ENCODE measurements at regions not wholly inside any gene's neighbourhood (a gene's known extent, or its start where the extent isn't known, plus 50 kb on each side); places are given as distances from the start of the nearest gene placed in this dataset.
"Not testable (repeated sequence)": the region's sequence is repeated elsewhere in the genome, so short reads cannot be mapped to it uniquely, and the experiment has no call there.

GRCh38 chr20:6698056-6698455, 69.4 kb upstream of the BMP2 start:
- no peak for TF ChIP-seq CTCF (IDR thresholded peaks at IDR 0.05)
- intact Hi-C loops (cut with DNase I), result no loop called here
- ATAC-seq (no peak), DNase-seq (no peak)
- no peaks in the 10 kb centered on the region for H3K27me3 ChIP-seq
- no peak overlapping the region for H3K27ac ChIP-seq
- no peaks in the 10 kb centered on the region for H3K36me3 ChIP-seq
- H3K9me3 ChIP-seq, result no peaks in the 10 kb centered on the region
- no peak overlapping the region for H3K4me3 ChIP-seq
- H3K4me1 ChIP-seq, result peaks cover 38% of the 10 kb centered on the region

- intact Hi-C loops (cut with DNase I), result no loop called here
- no peak overlapping the region for H3K4me3 ChIP-seq
- H3K27me3 ChIP-seq, result no peaks in the 10 kb centered on the region
- ATAC-seq (no peak), DNase-seq (no peak)
- H3K36me3 ChIP-seq, result no peaks in the 10 kb centered on the region
- no peak overlapping the region for H3K27ac ChIP-seq
- H3K4me1 ChIP-seq, result peaks cover 38% of the 10 kb centered on the region
- no peaks in the 10 kb centered on the region for H3K9me3 ChIP-seq
- no peak for TF ChIP-seq CTCF (IDR thresholded peaks at IDR 0.05)
These were observed 70.1 kb upstream of the BMP2 start for GRCh38 chr20:6697228-6697972.

- intact Hi-C loops (cut with DNase I), result no loop called here
- Histone ChIP-seq H3K9me3 (no peaks in the 10 kb centered on the region), H3K27me3 (no peaks in the 10 kb centered on the region), H3K27ac (no peak overlapping the region), H3K36me3 (no peaks in the 10 kb centered on the region), H3K4me3 (no peak overlapping the region), H3K4me1 (peaks cover 24% of the 10 kb centered on the region)
- ATAC-seq (no peak), DNase-seq (no peak)
- no peak for TF ChIP-seq CTCF (IDR thresholded peaks at IDR 0.05)
These were observed 71.5 kb upstream of the BMP2 start for GRCh38 chr20:6696001-6696400.

- ATAC-seq; H3K9me3 ChIP-seq; H3K4me3 ChIP-seq; H3K27me3 ChIP-seq; intact Hi-C loops (cut with DNase I); DNase-seq; H3K4me1 ChIP-seq; H3K27ac ChIP-seq; H3K36me3 ChIP-seq: not testable (repeated sequence)
These were observed 73.7 kb upstream of the BMP2 start for GRCh38 chr20:6693808-6694198.

- Histone ChIP-seq H3K4me1 (peaks cover 8% of the 10 kb centered on the region), H3K36me3 (no peaks in the 10 kb centered on the region), H3K9me3 (no peaks in the 10 kb centered on the region), H3K27me3 (no peaks in the 10 kb centered on the region), H3K4me3 (no peak overlapping the region), H3K27ac (no peak overlapping the region)
- peak; percentile 64 for ATAC-seq
- intact Hi-C loops (cut with DNase I), result no loop called here
- no peak for TF ChIP-seq CTCF (IDR thresholded peaks at IDR 0.05)
- DNase-seq, result no peak
These were observed 74.2 kb upstream of the BMP2 start for GRCh38 chr20:6693178-6693807.

- intact Hi-C loops (cut with DNase I), result no loop called here
- DNase-seq, result no peak
- Histone ChIP-seq H3K27ac (no peak overlapping the region), H3K36me3 (no peaks in the 10 kb centered on the region), H3K4me1 (peaks cover 8% of the 10 kb centered on the region), H3K27me3 (no peaks in the 10 kb centered on the region), H3K9me3 (no peaks in the 10 kb centered on the region), H3K4me3 (no peak overlapping the region)
- TF ChIP-seq CTCF (IDR thresholded peaks at IDR 0.05), result no peak
- peak; percentile 63 for ATAC-seq
These were observed 74.8 kb upstream of the BMP2 start for GRCh38 chr20:6692566-6693173.

Data from upper lobe of right lung (tissue), 1 donor.